Activated CD4-positive, CD25-positive, alpha-beta regulatory T cell treated with anti-CD3 and anti-CD28 coated beads, Interleukin-2, amount 50 U/mL, for 24 hours (primary cell): ENCODE measurements at regions not wholly inside any gene's neighbourhood (a gene's known extent, or its start where the extent isn't known, plus 50 kb on each side); places are given as distances from the start of the nearest gene placed in this dataset.

Experiments used
- ATAC-seq, 2 donors: fragments of 150-1000 bp; cut with Tn5 transposase; one replicate each; pipeline ENCODE4 v1.10.0; 2021; ENCODE audit warnings: mild to moderate bottlenecking in 1 of 2, moderate library complexity in 1 of 2

DNA sequence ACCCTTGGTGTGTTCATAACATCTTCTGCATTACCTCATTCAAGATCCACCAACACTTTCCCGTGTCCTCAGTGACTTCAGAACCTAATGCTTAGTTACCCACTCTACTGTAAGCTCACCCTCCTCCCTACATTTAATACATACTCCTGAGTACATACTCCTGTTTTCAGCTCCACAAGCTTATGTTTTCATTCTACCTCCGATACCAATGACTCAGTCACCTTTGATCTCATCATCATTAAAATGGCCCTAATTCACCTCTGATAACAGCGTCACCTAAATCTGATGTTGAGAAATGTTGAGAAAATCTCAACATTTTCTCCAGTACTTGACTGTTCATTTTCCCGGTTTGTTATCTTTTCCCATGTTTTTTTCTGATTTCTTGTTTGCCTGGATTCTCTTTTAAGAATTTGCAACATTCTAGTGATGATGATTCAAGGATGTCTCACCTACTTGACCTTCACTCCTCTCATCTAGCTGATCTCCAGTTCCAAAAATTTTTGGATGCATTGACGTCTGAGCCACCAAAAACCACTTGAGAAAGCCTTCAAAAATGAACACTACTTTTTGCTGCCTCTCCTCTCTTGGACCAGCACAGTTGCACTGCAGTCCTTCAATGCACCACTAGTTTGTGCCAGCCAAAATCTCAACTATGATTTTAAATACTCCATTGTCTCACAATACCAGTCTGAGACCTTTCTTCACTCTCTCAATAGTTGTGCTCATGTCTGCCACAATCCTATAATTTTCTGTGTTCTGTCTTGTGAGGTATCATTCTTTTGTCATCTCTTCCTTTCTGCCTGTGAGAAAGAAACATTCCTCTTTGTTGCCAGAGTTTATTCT is 220.7 kb upstream of the SEMA6D start:
- no peak for ATAC-seq

- no peak for ATAC-seq
These were observed 216.5 kb upstream of the SEMA6D start for GRCh38 chr15:47500842-47501241.

GRCh38 chr15:47502041-47502440 is 215.3 kb upstream of the SEMA6D start:
- no peak for ATAC-seq

DNA sequence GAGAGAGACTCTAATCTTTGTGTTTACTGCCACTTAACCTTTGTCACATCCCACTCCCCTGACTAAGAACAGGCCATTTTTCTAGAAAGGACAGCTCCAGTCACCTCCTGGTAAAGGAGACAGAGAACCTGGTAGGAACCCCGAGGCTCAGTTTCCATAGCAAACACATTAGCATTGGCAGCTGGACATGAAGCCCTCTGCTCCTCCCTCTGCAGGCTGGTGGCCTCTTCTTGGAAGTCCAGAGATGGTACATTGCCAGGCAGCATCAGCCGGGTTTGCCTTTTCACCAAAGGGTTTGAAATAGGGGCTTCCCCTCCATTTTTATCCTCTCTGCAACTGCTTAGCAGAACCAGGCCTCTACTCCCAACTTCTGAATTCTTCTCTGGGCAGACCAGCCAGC is 213.4 kb upstream of the SEMA6D start:
- no peak for ATAC-seq

DNA sequence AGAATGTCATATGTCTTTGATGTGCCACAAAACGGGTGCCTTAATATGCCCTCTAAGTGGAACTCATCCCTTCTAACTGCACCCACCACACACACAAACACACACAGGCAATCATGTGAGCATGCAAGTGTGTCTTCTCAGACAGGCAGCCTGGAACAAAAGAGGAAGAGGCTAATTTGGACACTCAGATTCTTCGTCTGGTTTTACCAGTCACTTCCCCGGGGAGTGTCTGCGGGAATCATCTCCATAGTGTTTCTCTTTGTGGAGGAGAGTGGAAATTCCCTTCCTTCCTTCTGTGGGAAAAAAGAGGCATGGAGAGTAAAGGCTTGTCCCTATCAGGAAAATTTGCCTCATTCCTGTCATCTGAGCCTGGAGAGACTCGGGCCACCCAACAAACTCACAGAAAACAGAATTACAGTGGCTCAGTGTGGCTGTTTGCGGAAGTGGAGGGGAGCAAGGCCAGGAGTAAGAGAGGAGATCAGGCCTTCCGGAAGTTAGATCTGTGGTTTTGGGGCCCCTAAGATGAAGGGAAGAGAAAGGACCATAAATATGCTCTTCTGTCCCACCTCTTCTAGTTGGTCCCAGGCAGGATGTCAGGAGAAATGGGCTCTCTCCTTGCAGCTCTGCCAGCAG is 212.6 kb upstream of the SEMA6D start:
- no peak for ATAC-seq

DNA sequence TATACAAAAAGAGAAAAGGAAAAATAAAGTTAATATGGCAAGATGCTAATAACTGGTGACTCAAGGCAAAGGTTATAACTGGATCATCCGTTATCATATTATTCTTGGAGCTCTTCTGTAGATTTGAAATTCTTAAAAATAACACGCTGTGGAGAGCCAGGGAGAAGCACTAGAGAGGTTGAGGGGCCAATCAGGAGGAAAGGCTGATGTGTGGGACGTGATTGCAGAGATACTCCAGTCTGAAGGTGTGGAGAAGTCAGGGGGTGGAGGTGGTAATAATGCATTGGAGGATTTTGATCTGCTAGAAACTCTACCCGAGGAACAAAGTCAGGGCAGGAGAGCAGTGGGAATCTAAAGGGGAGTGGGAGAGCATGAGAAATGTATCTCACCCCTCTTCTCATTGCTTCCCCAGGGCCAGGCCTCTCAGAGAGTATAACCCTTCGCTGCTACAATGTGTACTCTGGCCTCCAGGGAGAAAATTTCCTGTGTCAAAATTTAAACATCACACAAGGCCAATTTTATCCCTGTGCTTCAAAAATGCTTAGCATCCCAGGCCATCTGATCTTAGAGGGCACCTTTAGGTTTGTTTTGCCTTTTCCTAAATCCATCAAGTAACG is 211.5 kb upstream of the SEMA6D start:
- no peak for ATAC-seq

GRCh38 chr15:47506329-47507100 is 210.8 kb upstream of the SEMA6D start:
- ATAC-seq = no peak

GRCh38 chr15:47507221-47507985 is 209.9 kb upstream of the SEMA6D start:
- ATAC-seq = no peak

DNA sequence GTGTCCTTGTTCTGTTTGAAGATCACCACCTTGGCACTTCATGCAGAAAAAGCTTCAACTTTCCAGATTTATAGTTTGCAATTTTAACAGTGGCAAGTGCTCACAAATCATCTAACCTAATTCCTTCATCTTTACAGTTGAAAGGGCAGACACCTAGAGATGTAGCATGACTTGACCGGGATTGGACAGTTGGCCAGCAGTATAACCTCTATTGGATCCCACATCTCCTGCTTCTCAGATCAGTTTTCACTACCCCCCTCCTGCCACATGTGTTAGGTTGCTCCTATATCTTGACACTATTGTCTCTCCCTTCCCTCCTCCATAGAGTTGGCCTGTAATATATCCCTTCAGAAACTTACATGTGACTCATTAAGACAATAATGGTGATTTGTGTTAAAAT is 206.0 kb upstream of the SEMA6D start:
- no peak for ATAC-seq

- ATAC-seq = no peak
These were observed 203.8 kb upstream of the SEMA6D start for GRCh38 chr15:47513471-47513870.

- ATAC-seq = no peak
These were observed 203.1 kb upstream of the SEMA6D start for GRCh38 chr15:47514200-47514652.

DNA sequence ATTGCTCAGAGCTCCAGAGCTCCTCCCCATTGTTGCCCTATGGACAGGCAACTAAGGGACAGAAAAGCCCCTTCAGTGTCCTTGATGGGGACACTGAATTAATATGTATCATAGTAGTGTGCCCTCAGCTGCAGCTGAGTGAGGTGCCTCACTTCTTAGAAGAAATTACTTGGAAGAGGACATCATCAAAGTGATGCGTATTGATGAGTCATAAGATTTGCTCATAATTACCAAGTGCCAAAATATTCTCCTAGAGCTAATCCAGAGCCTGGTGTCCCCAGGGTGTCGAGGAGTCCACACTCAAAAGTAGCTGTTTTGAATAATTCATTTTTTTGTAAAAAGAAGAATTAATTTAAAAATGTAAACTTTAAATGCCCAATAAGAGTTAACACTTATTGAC is 200.7 kb upstream of the SEMA6D start:
- no peak for ATAC-seq

- no peak for ATAC-seq
These were observed 200.3 kb upstream of the SEMA6D start for GRCh38 chr15:47516972-47517371.

- no peak for ATAC-seq
These were observed 199.6 kb upstream of the SEMA6D start for GRCh38 chr15:47517737-47518136.

- ATAC-seq = no peak
These were observed 193.4 kb upstream of the SEMA6D start for GRCh38 chr15:47523681-47524475.

- ATAC-seq = no peak
These were observed 188.1 kb upstream of the SEMA6D start for GRCh38 chr15:47529241-47529640.

- ATAC-seq = no peak
These were observed 182.6 kb upstream of the SEMA6D start for GRCh38 chr15:47534673-47535072.

DNA sequence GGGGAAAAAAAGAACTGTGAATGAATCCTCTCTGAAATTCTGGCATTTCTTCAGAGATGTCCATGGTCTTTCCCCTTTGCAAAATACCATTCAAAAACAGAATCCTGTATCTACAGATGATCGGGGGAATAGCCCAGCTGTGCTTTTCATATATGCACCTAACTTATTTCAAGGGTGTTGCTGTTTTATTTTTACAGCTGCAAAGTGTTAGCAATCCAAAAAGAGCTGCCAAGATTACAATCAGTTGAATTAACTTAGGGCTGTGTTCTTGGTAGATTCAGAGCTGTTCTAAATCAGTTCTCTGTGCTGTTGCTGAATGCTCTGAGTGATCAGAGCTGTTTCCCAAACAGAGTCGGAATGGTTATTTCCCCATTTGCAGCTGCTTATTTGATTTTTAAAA is 175.7 kb upstream of the SEMA6D start:
- no peak for ATAC-seq

- no peak for ATAC-seq
These were observed 174.9 kb upstream of the SEMA6D start for GRCh38 chr15:47542312-47542989.

DNA sequence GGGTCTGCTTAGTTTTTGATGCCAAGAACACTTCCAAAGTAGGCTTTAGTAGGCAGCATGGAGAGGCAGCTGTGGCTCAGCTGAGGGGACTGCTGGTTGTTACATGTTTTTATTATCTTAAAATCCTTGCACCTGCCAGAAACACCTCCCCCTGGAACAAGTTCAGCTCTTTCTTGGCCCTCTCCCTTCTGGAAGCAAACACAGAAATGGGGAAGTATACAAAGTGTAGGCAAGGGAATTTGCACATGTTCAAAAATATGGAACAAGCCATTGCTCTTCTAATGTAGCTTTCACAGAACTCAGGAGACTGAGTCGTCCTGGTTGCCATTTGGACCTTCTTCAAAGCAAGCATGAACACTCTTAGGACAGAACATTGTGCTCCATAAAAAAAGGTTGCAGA is 169.1 kb upstream of the SEMA6D start:
- no peak for ATAC-seq

GRCh38 chr15:47548986-47549385 is 168.3 kb upstream of the SEMA6D start:
- no peak for ATAC-seq
